Neural progenitor cell (in vitro differentiated cells): ENCODE measurements at regions not wholly inside any gene's neighbourhood (a gene's known extent, or its start where the extent isn't known, plus 50 kb on each side); places are given as distances from the start of the nearest gene placed in this dataset.
A peak's percentile ranks its signal among the peaks of the same experiment; 100 is the strongest.

Source experiments
- DNase-seq: peaks from one replicate; pipeline ENCODE4 v3.0.0-alpha.2; 2016; ENCODE audit warnings: low spot score
- H2AFZ ChIP-seq: fragments of 200-600 bp; sonication (generic); replicated peaks from 2 replicates; pipeline ENCODE4 v1.6.1; 2016; ENCODE audit warnings: antibody characterized with exemption
- H3F3A ChIP-seq: fragments of 200-600 bp; sonication (generic); 2 replicates; pipeline ENCODE4 v1.6.1; 2016; ENCODE audit warnings: antibody characterized with exemption, low read depth
- H3K27ac ChIP-seq: fragments of 200-600 bp; sonication (generic); 2 replicates; pipeline ENCODE4 v1.5.1; 2016; ENCODE audit warnings: mild to moderate bottlenecking
- H3K27me3 ChIP-seq: fragments of 200-600 bp; sonication (generic); 2 replicates; pipeline ENCODE4 v1.6.1; 2016; ENCODE audit warnings: mild to moderate bottlenecking, moderate library complexity
- H3K36me3 ChIP-seq: fragments of 200-600 bp; sonication (generic); 2 replicates; pipeline ENCODE4 v1.5.1; 2016
- H3K4me1 ChIP-seq: fragments of 200-600 bp; sonication (generic); 2 replicates; pipeline ENCODE4 v1.6.1; 2016; ENCODE audit warnings: mixed run types
- H3K4me2 ChIP-seq: fragments of 200-600 bp; sonication (generic); 2 replicates; pipeline ENCODE4 v1.6.1; 2016
- H3K4me3 ChIP-seq: fragments of 200-600 bp; sonication (generic); 2 replicates; pipeline ENCODE4 v1.5.1; 2016
- H3K79me2 ChIP-seq: fragments of 200-600 bp; sonication (generic); 2 replicates; pipeline ENCODE4 v1.6.1; 2016; ENCODE audit warnings: low read depth
- H3K9ac ChIP-seq: fragments of 200-600 bp; sonication (generic); 2 replicates; pipeline ENCODE4 v1.6.1; 2016
- H3K9me3 ChIP-seq: fragments of 200-600 bp; sonication (generic); 2 replicates; pipeline ENCODE4 v1.5.1; 2016; ENCODE audit warnings: low read depth
- H4K20me1 ChIP-seq: fragments of 200-600 bp; sonication (generic); 2 replicates; pipeline ENCODE4 v1.6.1; 2016; ENCODE audit warnings: low read depth
- H3K27ac Mint-ChIP-seq: 3 replicates; pipeline ENCODE4 v1.8.0; 2021; ENCODE audit warnings: mixed read lengths
- H3K27me3 Mint-ChIP-seq: 2 replicates; pipeline ENCODE4 v1.8.0; 2022; ENCODE audit warnings: low read depth, mild to moderate bottlenecking, inconsistent platforms, moderate library complexity, mixed read lengths; ENCODE audit not compliant: insufficient read depth
- H3K36me3 Mint-ChIP-seq: 3 replicates; pipeline ENCODE4 v1.8.0; 2021; ENCODE audit warnings: mixed read lengths
- H3K4me1 Mint-ChIP-seq: 3 replicates; pipeline ENCODE4 v1.8.0; 2021; ENCODE audit warnings: mixed read lengths
- H3K4me3 Mint-ChIP-seq: 3 replicates; pipeline ENCODE4 v1.8.0; 2021; ENCODE audit warnings: mild to moderate bottlenecking, moderate library complexity, mixed read lengths
- H3K9me3 Mint-ChIP-seq: 3 replicates; pipeline ENCODE4 v1.8.0; 2020; ENCODE audit warnings: mixed read lengths
- CTCF ChIP-seq: fragments of 200-600 bp; sonication (generic); IDR thresholded peaks from 2 replicates; pipeline ENCODE4 v1.5.1; 2017; ENCODE audit warnings: antibody characterized with exemption, mild to moderate bottlenecking
- EZH2 ChIP-seq: fragments of 200-600 bp; sonication (generic); IDR thresholded peaks from 2 replicates; pipeline ENCODE4 v1.6.1; 2017; ENCODE audit warnings: antibody characterized with exemption, mild to moderate bottlenecking, moderate library complexity
- EZH2phosphoT487 ChIP-seq: fragments of 200-600 bp; sonication (generic); IDR thresholded peaks from 2 replicates; pipeline ENCODE4 v1.6.1; 2017; ENCODE audit warnings: antibody characterized with exemption

- Mint-ChIP-seq H3K4me3 (no peak overlapping the region), H3K36me3 (no peaks in the 10 kb centered on the region), H3K27ac (no peak overlapping the region), H3K9me3 (no peaks in the 10 kb centered on the region), H3K4me1 (peaks cover 12% of the 10 kb centered on the region), H3K27me3 (no peaks in the 10 kb centered on the region)
- Histone ChIP-seq H3F3A (no peaks in the 10 kb centered on the region), H4K20me1 (no peaks in the 10 kb centered on the region), H3K9me3 (no peaks in the 10 kb centered on the region), H3K4me2 (no peak overlapping the region), H3K4me1 (peaks cover 12% of the 10 kb centered on the region), H3K4me3 (no peak overlapping the region), H3K27ac (no peak overlapping the region), H3K27me3 (no peaks in the 10 kb centered on the region), H2AFZ (no peak overlapping the region), H3K36me3 (no peaks in the 10 kb centered on the region), H3K9ac (no peak overlapping the region), H3K79me2 (no peaks in the 10 kb centered on the region)
- DNase-seq: no peak
- TF ChIP-seq EZH2 (no peak), CTCF (no peak), EZH2phosphoT487 (no peak)
Observed at GRCh38 chr12:90106568-90106967, 397.9 kb upstream of the ATP2B1 start.

DNA sequence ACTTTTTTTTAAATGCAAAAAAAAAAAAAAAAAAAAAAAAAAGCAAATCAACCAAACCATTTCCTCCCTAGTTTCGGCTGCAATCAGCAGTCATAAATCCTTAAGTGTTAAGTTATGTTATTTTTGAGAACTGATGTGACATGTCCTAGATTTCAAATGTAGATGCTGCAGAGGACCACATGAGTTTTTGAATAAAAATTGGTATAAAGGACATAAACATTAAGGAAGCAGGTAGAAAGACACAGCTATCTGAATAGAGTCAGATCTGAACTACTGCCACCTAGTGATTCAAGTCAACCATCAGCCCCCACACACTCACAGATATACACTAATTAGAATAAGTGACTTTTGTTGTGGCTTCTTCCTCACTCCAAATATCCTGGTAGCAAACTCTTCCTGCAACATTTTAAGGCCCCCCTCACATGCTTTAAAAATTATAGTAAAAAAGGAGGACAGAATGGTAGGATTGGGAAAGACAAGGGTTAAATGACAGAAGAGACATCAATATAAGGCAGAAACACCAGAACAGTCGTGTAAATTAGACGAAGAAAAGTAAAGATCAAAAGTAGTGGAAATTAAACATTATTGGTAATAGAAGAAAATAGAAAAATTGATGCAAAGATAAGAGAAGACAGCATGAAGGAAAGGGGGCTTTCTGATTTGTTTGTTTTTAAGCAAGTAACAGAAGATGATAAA, 394.5 kb upstream of the ATP2B1 start:
- no peaks in the 10 kb centered on the region for H3K36me3 Mint-ChIP-seq
- H3K27ac Mint-ChIP-seq: no peak overlapping the region
- H4K20me1 ChIP-seq: no peaks in the 10 kb centered on the region
- H3K36me3 ChIP-seq: no peaks in the 10 kb centered on the region
- H3K4me1 ChIP-seq: peaks cover 40% of the 10 kb centered on the region
- no peaks in the 10 kb centered on the region for H3K9me3 Mint-ChIP-seq
- peaks cover 13% of the 10 kb centered on the region for H3F3A ChIP-seq
- no peak overlapping the region for H3K9ac ChIP-seq
- H3K4me1 Mint-ChIP-seq: peaks cover 41% of the 10 kb centered on the region
- no peaks in the 10 kb centered on the region for H3K27me3 ChIP-seq
- no peak overlapping the region for H2AFZ ChIP-seq
- no peak overlapping the region for H3K4me2 ChIP-seq
- H3K4me3 Mint-ChIP-seq: no peak overlapping the region
- no peaks in the 10 kb centered on the region for H3K27me3 Mint-ChIP-seq
- no peak overlapping the region for H3K27ac ChIP-seq
- H3K79me2 ChIP-seq: no peaks in the 10 kb centered on the region
- peak; percentile 49 for DNase-seq
- H3K9me3 ChIP-seq: no peaks in the 10 kb centered on the region
- H3K4me3 ChIP-seq: no peak overlapping the region
- TF ChIP-seq EZH2phosphoT487 (no peak), CTCF (peak; percentile 74), EZH2 (no peak)

- no peak for DNase-seq
- H3K4me3 ChIP-seq: no peak overlapping the region
- no peaks in the 10 kb centered on the region for H3K79me2 ChIP-seq
- H3K4me3 Mint-ChIP-seq: no peak overlapping the region
- no peak overlapping the region for H3K9ac ChIP-seq
- H2AFZ ChIP-seq: no peak overlapping the region
- H3K27me3 ChIP-seq: no peaks in the 10 kb centered on the region
- H3K36me3 Mint-ChIP-seq: no peaks in the 10 kb centered on the region
- no peaks in the 10 kb centered on the region for H3K9me3 Mint-ChIP-seq
- H3K4me1 Mint-ChIP-seq: peaks cover 41% of the 10 kb centered on the region
- H3K4me1 ChIP-seq: peaks cover 44% of the 10 kb centered on the region
- TF ChIP-seq CTCF: no peak
- TF ChIP-seq EZH2phosphoT487: no peak
- TF ChIP-seq EZH2: no peak
- no peaks in the 10 kb centered on the region for H3K27me3 Mint-ChIP-seq
- H3K4me2 ChIP-seq: peak overlapping the region; percentile 24
- no peaks in the 10 kb centered on the region for H3K9me3 ChIP-seq
- no peak overlapping the region for H3K27ac ChIP-seq
- H3F3A ChIP-seq: peaks cover 17% of the 10 kb centered on the region
- H4K20me1 ChIP-seq: no peaks in the 10 kb centered on the region
- H3K36me3 ChIP-seq: no peaks in the 10 kb centered on the region
- H3K27ac Mint-ChIP-seq: peak overlapping the region; percentile 16
Observed at GRCh38 chr12:90100579-90100978, 391.9 kb upstream of the ATP2B1 start.
